NT2/D1 (cell line): ENCODE measurements at regions not wholly inside any gene's neighbourhood (a gene's known extent, or its start where the extent isn't known, plus 50 kb on each side); places are given as distances from the start of the nearest gene placed in this dataset.

Experiments used
- SUZ12 ChIP-seq: IDR thresholded peaks from 2 replicates; pipeline ENCODE4 v1.6.1; 2011; ENCODE audit not compliant: insufficient read length, insufficient read depth; ENCODE audit errors: extremely low read depth
- YY1 ChIP-seq: IDR thresholded peaks from 2 replicates; pipeline ENCODE4 v1.6.1; 2011; ENCODE audit not compliant: insufficient read length, insufficient read depth
- ZNF274 ChIP-seq: IDR thresholded peaks from 2 replicates; pipeline ENCODE4 v1.6.1; 2011; ENCODE audit warnings: mild to moderate bottlenecking, low read depth, low read length

- TF ChIP-seq YY1: no peak
- no peak for TF ChIP-seq ZNF274
- no peak for TF ChIP-seq SUZ12
These were observed 176.3 kb downstream of the HS3ST3A1 start for GRCh38 chr17:13425390-13425789.
